ENCODE measurements at regions not wholly inside any gene's neighbourhood (a gene's known extent, or its start where the extent isn't known, plus 50 kb on each side); places are given as distances from the start of the nearest gene placed in this dataset.

DNA sequence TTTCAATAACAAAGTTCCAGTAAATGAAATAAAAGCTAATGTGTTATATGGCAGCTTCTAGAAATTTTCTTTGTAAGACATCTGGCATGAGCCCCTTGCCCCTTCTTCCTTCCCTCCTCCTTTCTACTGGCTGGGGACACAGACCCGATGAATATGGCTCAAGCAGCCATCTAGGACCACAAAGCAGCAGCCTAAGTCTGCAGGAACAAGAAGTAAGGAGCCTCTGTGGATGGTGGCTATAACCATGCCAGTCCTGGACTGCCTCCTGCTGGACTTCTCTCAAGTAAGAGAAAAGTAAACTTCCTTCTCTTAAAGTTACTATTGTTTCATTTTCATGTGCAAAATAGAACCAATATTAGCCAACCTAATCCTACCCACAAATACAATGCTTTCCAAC lies 114.9 kb upstream of the DST start:
- no peaks in the 10 kb centered on the region for H3K36me3 ChIP-seq (ENCODE audit: insufficient read depth, low read length)
- TF ChIP-seq, protein P1, sequence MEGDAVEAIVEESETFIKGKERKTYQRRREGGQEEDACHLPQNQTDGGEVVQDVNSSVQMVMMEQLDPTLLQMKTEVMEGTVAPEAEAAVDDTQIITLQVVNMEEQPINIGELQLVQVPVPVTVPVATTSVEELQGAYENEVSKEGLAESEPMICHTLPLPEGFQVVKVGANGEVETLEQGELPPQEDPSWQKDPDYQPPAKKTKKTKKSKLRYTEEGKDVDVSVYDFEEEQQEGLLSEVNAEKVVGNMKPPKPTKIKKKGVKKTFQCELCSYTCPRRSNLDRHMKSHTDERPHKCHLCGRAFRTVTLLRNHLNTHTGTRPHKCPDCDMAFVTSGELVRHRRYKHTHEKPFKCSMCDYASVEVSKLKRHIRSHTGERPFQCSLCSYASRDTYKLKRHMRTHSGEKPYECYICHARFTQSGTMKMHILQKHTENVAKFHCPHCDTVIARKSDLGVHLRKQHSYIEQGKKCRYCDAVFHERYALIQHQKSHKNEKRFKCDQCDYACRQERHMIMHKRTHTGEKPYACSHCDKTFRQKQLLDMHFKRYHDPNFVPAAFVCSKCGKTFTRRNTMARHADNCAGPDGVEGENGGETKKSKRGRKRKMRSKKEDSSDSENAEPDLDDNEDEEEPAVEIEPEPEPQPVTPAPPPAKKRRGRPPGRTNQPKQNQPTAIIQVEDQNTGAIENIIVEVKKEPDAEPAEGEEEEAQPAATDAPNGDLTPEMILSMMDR (IDR thresholded peaks at IDR 0.05; ENCODE audit: low read length): no peak
- no peak for TF ChIP-seq EZH2 (IDR thresholded peaks at IDR 0.05; ENCODE audit: borderline replicate concordance, low read length)
- no peaks in the 10 kb centered on the region for H3K79me2 ChIP-seq (ENCODE audit: insufficient read depth, low read length)
- no peaks in the 10 kb centered on the region for H3K9me3 ChIP-seq (ENCODE audit: low read length)
- no peak overlapping the region for H3K27ac ChIP-seq (ENCODE audit: low read depth, low read length, poor library complexity, severe bottlenecking)
- no peak overlapping the region for H3K4me3 ChIP-seq (ENCODE audit: low read depth, low read length, poor library complexity, severe bottlenecking)
- H3K9me2 ChIP-seq (ENCODE audit: low read depth, low read length): no peaks in the 10 kb centered on the region
- H4K20me1 ChIP-seq (ENCODE audit: insufficient read depth, low read length): no peaks in the 10 kb centered on the region
- no peaks in the 10 kb centered on the region for H3K27me3 ChIP-seq (ENCODE audit: insufficient read depth, low read length)
- H2AFZ ChIP-seq (ENCODE audit: low read length): no peak overlapping the region
- no peaks in the 10 kb centered on the region for H3K4me1 ChIP-seq (ENCODE audit: insufficient read depth, low read length, severe bottlenecking)
- H3K9ac ChIP-seq (ENCODE audit: low read length): no peak overlapping the region
- no peaks in the 10 kb centered on the region for H3F3A ChIP-seq (ENCODE audit: insufficient read depth, low read length)
- H3K4me2 ChIP-seq (ENCODE audit: low read length): no peak overlapping the region

DNA sequence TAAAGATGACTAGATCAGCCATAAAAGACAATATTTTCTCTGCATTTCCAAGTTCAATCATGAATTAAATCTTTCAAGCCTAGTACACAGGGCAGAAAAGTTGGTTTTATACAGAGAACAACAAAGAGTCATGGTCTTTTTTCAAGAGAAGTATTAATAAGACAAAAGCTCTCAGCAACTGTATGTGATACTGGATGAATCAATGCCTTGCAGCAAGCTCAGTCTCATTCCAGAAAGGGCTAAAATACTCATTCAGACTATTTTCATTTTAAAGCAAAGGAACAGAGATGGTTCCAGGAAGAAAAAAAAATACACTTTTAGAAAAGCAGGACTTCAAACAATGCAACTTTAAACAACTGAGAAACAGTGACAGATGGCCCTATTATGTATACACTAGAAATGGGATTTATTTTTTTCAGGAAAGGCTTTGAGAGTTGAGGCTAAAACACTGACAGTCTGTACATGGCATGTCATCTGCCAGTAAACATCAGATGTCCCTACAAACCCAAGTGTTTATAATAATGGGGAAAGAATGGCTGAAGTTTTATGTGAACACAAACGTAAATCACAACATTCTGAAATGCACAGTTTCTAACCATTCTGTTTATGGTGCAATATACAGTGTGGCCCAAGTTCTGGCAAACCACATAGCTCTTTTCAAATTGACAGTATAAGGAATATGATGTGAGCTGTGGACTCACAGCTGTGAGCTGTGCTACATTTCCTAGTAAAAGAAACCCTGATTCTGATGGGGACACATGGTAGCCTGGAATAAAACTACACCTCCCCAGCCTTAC lies 114.3 kb upstream of the DST start:
- H3K4me2 ChIP-seq (ENCODE audit: low read length): no peak overlapping the region
- no peaks in the 10 kb centered on the region for H3K79me2 ChIP-seq (ENCODE audit: insufficient read depth, low read length)
- no peaks in the 10 kb centered on the region for H3K9me3 ChIP-seq (ENCODE audit: low read length)
- no peaks in the 10 kb centered on the region for H3K27me3 ChIP-seq (ENCODE audit: insufficient read depth, low read length)
- H2AFZ ChIP-seq (ENCODE audit: low read length): no peak overlapping the region
- no peak overlapping the region for H3K4me3 ChIP-seq (ENCODE audit: low read depth, low read length, poor library complexity, severe bottlenecking)
- TF ChIP-seq EZH2 (IDR thresholded peaks at IDR 0.05; ENCODE audit: borderline replicate concordance, low read length): no peak
- TF ChIP-seq, protein P1 (IDR thresholded peaks at IDR 0.05; ENCODE audit: low read length): no peak
- no peaks in the 10 kb centered on the region for H3K9me2 ChIP-seq (ENCODE audit: low read depth, low read length)
- no peak overlapping the region for H3K9ac ChIP-seq (ENCODE audit: low read length)
- H3K4me1 ChIP-seq (ENCODE audit: insufficient read depth, low read length, severe bottlenecking): no peaks in the 10 kb centered on the region
- H3F3A ChIP-seq (ENCODE audit: insufficient read depth, low read length): no peaks in the 10 kb centered on the region
- no peaks in the 10 kb centered on the region for H3K36me3 ChIP-seq (ENCODE audit: insufficient read depth, low read length)
- no peak overlapping the region for H3K27ac ChIP-seq (ENCODE audit: low read depth, low read length, poor library complexity, severe bottlenecking)
- no peaks in the 10 kb centered on the region for H4K20me1 ChIP-seq (ENCODE audit: insufficient read depth, low read length)

DNA sequence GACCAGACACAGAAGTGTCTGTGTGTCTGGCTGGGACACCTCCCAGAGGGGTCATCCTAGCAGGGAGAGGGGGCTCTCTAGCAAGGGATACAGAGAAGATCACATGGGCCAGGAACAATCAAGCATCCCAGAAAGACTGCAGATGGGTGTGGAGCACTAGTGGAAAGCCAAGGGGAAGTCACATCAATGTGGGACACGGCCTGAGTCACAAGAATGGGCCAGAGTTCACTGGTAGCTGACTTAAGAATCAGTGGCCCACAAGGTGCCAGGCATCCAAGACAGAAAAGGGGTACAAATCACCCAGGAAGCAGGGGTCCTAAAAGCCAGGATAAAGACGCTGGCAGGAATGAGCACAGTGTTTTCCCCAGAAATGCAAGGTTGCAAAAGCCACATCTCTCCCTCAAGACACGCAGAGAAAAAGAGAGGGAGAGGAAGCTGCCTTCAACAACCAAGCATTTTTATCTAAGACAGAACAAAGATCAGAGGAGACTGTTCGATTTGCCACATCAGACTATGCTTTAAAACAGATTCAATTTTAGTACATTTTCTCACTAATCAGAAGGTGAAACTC lies 113.6 kb upstream of the DST start:
- TF ChIP-seq, protein P1 (IDR thresholded peaks at IDR 0.05; ENCODE audit: low read length): no peak
- no peak for TF ChIP-seq EZH2 (IDR thresholded peaks at IDR 0.05; ENCODE audit: borderline replicate concordance, low read length)
- Histone ChIP-seq H3F3A (ENCODE audit: insufficient read depth, low read length) (no peaks in the 10 kb centered on the region), H3K9me3 (ENCODE audit: low read length) (no peaks in the 10 kb centered on the region), H4K20me1 (ENCODE audit: insufficient read depth, low read length) (no peaks in the 10 kb centered on the region), H3K4me2 (ENCODE audit: low read length) (no peak overlapping the region), H2AFZ (ENCODE audit: low read length) (no peak overlapping the region), H3K27me3 (ENCODE audit: insufficient read depth, low read length) (no peaks in the 10 kb centered on the region), H3K4me1 (ENCODE audit: insufficient read depth, low read length, severe bottlenecking) (no peaks in the 10 kb centered on the region), H3K9me2 (ENCODE audit: low read depth, low read length) (no peaks in the 10 kb centered on the region), H3K9ac (ENCODE audit: low read length) (no peak overlapping the region), H3K79me2 (ENCODE audit: insufficient read depth, low read length) (no peaks in the 10 kb centered on the region), H3K36me3 (ENCODE audit: insufficient read depth, low read length) (no peaks in the 10 kb centered on the region), H3K27ac (ENCODE audit: low read depth, low read length, poor library complexity, severe bottlenecking) (no peak overlapping the region), H3K4me3 (ENCODE audit: low read depth, low read length, poor library complexity, severe bottlenecking) (no peak overlapping the region)

All from OCI-LY1 (cell line).